ENCODE measurements at regions not wholly inside any gene's neighbourhood (a gene's known extent, or its start where the extent isn't known, plus 50 kb on each side); places are given as distances from the start of the nearest gene placed in this dataset.

DNA sequence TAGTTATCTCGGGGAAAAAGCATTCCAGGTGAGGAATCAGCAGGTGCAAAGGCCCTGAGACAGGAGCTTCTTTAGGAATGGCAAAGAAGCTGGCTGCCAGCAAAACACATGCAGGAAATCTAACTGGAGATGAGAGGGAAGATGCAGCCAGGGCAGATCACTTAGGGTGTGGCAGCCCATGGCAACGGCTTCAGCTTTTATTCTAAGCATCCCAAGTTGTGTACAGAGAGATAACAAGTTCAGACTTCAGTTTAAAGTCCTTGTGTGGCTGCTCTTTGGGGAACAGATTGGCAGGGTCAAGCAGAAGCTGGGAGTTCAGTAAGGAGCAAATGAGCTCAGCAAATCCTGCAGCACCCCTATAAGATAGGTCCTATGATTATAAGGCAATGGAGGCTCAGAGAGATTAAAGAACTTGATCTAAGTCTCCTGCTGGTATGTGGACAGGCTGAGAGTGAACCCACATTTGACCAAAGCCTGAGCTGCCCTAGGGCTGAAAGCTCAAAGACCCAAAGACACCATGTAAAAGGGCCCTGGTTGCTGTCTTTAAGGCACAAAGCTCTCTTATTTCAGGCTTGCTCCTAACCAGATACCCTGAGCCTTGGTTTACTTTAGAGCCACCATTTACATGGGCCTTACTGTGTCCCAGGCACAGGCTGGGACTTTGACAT is 466.8 kb downstream of the SOX6 start:
- no peak for DNase-seq

DNA sequence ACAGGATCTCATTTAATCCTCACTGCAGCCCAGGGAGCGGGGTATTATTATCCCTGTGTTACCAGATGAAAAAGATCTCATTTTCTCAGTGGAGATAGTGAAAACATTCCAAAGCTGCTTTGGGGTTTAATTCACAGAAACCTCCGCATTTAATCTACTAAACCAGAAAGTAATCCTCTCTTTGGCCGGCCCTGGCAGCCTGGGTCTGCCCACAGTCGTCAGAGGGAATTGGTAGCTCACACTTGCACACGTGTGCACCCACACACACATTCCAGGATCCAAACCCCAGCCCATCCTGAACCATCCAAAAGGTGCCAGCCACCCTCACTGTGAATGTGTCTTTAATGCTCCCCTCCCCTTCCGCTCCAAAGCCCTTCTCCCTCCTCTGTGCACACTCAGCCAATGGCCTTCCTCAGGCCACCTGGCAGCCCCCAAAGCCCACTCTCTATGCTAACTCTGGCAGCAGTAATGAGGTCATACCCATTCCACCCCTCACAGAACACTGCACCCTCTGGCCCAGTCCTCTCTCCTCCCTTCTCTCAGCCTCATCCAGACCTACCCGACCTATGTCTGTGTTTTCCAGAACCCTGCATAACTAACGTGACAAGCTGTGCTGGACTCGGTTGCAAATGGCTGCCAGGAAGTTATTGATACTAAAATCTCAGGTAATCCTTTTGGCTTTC is 466.2 kb downstream of the SOX6 start:
- DNase-seq = no peak

DNA sequence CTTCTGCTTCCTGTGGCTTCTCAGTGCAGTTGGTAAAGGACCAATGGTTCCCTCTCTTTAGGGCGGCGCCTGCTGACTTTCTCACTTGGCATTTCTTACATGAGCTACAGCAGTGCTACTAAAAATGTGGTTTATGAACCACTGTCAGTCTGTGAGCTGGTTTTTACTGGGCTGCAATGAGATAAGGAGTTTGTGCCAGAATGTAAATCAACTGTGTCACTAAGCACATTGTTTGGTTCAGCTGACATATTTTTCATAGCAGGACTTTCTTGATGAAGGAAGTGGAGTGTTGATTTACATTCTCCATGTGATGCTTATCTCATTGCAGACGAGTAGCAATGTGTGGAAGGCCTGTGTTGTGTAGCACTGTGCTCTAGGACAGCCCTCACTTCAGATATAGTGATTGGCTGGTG is 463.3 kb downstream of the SOX6 start:
- no peak for DNase-seq

DNA sequence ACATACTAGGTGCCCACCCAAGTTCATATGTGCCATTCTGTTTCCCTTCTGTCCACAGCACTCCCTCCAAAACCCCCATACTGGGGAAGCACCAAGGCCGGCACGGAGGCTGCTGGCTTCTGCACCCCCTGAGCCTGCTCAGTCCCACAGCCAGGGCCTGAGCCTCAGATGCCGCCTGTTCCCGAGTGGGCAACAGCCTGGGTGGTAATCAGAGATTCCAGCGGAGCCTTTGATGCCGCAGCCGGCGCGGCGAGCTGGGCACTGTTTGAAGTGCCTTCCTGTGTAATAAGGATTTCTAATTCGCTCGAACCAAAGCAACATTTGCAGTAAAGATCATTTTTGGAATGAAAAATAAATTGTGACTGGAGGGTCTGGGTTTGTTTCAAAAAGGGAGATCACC is 460.3 kb downstream of the SOX6 start:
- no peak for DNase-seq

DNA sequence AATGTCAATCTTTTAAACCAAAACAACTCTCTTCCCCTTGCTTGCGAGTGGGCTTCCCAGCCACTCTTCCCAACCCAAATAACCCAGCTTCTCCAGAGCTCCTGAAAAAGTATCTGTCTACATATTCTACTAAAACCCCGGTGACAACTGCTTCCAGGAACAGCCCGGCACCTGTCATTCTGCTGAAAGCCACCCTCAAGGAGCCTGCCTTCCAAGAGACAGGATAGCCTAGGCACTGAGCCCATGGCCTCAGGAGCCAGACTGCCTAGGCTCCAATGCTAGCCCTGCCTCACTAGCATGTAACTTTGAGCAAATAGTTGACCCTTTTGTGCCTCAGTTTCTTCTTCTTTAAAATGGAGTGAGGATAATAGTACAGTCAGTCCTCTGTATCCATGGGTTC is 459.8 kb downstream of the SOX6 start:
- no peak for DNase-seq

DNA sequence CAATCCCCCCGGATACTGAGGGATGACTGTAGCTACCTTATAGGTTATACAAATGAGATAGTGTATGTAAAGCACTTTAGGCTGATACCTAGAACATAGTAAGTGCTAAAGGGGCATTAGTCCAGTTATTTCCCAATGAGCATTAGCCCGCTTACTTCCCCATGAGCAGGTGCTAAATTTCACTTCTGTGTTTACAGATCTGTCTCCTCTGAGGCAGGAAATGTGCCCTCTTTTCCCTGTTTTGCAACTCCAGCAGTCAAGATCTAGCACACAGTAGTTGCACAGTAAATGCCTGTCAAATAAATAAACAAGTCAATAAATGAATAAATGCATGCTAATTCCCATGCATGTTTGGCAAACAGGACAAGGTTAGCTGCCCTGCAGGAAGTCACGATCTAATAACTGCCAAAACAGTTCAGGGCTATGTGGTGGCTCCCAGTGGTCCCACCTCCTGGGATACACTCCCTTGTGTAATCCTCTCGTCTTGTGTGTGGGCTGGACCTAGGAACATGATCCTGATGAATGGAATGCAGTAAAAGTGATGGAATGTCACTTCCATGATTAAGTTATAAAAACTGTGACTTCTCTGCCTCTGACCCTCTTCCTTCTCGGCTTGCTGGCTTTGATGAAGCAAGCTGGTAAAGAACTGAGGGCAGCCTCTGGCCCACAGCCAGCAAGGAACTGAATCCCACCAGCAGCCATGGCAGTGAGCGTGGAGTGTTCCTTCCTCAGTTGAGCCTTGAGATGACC is 459.0 kb downstream of the SOX6 start:
- no peak for DNase-seq

DNA sequence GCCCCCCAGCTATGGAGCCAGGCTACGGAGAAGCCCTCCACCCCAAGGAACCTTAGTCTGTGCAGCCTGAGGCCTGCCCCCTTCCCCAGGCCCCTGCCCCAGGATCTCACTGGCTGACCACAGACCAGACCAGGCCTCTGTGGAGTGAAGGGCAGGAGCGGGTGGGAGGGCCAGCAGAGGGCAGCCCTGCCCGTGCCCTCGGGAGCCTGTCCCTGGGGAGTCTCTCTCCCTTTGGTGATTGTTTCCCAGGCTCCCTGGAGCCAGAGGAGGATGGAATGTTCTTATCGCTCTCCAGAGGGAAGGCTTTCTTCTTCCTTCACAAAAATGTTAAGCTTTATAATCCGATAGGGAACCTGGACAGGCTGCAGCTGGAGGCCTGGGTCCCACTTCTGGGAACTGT is 455.3 kb downstream of the SOX6 start:
- DNase-seq = no peak

DNA sequence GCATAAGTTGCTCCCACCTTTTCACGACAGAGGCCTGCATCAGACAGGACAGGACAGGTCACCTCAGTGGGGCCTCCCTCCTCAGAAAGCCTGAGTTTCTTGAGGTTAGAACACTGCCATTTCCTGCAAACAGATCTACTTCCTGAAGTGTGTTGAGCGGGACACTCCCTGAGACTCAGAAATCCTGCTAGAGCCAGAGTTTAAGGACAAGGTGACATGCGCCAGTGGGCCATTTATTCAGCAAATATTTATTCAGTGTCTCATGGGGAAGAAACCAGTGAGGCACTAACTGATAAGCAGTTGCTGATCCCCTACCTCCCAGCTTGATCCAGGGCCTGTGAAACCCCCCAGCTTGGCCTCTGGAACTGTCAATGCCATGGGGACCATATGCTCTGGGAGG is 454.6 kb downstream of the SOX6 start:
- no peak for DNase-seq

DNA sequence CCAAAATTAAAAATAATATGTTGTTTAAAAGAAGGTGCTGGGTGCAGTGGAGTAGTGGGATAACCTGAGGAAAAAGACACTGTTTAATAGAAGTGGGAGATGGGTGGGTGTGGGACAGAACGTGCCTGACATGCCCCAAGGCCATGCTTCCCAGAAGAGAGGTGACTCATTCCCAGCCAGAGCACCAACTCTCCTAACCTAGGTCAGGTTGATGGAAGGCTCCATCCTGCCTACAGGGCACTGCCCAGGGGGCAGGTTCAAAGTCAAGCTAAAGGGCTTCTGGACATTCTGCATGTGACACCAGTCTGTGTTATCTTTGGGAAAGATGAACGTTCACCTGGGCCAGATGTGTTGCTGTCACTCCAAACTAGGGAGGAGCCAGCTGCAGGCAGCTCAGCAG is 453.1 kb downstream of the SOX6 start:
- DNase-seq = no peak

DNA sequence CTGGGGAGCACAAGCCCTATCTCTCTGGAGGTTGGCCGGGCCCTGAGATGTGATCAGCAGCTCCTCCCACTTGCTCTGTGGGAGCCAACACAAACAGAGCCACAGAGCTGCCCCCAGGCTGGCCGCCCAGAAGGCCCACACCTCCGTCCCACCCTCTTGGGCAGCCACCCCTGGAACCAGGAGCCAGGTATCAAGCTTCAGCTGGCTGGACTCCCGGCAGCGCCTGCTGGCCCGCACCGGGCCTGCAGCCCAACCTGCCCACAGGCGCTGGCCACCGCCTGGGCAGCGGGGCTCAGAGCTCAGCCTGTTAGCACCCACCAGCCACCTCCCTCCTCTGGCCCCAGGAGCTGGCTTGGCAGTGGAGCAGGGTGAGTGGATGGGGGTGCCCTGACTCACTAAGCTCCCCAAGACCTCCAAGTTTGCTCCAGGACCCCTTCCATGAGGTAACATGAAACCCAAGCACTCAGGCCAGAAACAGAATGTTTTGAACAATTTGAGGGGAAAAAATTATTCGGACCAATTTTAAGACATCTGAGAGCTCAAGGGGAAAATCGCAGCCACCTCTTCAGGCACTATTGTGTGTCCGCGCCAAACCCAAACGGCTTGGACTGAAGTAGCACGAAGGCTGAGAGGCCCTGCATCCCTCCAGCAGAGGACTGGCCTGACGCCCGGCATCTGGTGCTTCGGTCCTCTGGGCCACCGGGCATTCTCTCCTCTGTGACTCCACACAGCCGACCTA is 450.8 kb downstream of the SOX6 start:
- DNase-seq = no peak

DNA sequence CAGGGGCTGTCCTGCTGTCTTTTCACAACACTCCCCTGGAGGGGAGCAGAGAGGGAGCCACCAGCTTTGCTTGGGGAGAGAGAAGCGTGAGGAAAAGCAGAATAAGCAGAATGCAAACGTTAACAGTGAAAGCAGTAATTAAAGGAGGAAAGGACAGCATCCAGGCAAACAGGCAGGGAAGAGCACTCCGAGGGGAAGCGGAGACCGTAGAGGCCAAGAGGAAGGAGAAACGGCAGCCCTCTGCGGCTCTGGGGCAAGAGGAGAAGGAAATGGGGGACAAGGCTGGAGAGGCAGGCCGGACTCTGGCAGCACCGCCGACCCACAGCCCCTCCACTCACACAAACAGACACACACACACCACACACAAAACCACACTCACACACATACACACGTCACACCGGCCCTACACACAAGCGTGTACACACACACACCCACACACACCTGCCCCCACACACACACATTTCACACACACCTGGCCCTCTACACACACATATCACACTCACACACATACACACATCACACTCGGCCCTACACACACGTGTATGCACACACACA is 449.8 kb downstream of the SOX6 start:
- no peak for DNase-seq

DNA sequence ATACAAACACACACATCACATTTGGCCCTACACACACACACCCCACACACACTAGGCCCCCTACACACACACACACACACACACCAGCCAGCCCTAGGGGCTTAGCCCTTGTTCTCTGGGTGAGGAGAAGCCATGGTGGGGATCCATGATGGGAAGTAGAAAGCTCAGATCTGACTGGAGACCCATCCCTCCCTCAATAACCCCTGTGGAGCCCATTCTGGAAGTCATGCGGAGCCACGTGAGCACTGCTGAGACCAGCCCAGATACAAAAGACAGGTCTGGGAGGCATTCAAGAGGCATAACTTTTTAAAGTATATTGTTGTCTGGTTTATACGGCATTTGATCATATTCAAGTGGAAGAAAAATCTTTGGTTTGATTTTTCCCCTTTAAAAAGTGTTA is 448.5 kb downstream of the SOX6 start:
- DNase-seq = no peak

DNA sequence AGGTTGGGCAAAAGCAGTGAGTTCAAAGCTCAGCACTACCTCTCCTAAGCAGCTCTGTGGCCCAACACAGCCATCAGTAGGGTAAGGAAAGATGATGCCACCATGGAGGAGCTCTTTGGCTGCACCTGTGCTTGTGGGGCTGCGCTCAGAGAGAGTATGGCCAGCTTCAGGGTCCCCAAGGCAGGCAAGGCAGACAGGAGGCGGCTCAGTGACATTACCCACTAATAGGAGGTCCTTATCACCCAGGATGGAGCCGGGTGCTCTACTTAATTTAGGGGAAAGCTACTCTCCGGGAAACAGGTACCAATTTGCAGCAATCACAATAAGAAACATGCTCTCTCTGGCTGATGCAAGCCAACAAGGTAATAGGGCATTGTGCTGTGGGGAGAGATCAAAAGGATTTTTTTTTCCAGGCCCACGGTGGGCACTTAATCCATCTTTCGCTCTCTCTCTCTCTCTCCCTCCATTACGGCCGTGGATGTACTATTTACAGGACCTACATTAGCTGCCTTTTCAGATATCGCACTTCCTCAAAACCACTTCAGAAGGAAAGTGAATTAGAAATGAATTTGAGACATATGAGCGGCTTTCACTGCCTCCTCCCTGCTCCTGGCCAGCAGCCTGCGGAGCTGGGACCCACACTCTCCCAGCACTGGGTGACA is 446.3 kb downstream of the SOX6 start:
- no peak for DNase-seq

DNA sequence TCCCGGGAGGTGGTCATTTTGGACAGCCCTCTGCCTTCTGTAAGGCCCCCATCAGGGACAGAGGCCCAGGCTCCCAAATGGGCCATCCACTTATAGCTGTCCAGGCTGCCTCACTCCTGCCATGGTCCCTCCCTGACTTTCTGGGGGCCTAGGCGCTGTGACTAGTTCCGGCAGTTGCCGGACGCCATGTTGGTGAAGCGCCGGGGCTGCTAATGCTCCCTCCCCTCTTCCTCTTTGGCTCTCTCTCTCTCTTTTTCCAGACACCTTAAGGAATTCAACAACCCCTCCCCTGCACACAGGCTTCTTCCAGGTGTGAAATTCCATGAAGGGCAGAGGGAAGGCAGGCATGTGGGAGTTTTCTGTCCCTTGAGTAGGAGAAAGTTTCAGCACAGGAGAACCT is 445.6 kb downstream of the SOX6 start:
- no peak for DNase-seq

DNA sequence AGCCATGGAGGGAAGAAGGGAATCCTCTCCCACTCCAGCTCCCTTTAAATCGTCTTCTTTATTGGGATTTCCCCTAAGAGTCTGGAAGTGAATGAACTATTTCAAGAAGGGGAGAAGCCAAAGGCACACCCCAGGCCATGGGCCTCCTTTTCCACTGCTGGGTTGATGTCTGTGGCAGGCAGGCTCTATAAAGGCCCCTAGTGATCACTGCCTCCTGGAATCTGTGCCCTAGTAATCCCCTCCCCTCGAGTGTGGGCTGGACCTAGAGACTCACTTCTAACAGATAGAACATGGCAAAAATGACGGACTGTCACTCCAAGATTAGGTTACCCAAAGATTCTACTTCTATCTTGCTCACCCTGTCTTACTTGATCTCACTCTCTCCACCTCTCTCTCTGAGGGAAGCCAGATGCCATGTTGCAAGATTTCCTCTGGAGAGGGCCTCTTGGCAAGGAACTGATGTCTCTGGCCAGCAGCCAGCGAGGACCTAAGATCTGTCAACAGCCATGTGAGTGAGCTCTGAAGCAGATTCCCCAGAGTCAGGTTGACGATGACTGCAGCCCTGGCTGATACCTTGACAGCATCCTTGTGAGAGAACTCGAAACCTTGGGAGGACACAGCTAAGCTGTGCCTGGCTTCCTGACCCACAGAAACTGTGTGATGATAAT is 444.8 kb downstream of the SOX6 start:
- no peak for DNase-seq

DNA sequence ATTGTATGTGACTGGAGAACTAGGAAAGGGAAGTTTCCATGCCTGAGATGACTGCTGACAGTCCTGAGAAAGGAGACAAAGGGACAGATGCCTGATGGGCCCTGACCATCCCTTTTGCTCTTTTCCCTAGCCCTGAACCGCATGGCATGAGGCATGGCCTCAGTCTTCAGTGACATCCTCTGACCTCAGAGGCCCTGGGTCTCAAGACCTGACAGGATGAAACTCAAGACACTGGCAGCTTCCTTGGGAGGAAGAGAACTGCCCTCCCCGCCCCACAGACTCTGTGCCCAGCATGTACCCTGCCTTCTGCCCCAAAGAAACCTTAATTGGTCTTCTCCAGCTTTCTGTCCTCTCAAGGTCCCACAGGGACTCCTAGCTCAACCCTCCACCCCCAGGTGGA is 444.1 kb downstream of the SOX6 start:
- DNase-seq = no peak

DNA sequence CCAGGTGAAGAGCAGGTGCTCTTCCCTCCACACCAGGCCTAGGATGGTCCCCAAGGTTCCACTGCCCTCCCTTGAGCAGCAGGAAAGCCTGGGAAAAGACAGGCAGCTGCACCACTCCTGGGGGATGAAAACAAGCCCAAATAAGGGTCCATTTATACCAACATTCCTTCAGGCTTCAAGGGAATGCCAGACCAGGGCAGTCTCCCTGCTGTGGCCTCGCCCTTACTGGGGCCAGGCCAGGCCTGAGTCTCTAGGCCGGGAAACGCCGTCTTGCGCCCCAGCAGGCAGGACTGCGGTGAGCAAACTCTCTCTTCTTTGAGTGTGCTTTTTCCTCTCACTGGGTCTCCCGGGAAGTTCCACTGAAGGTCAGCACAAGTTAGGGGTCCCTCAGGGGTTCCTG is 443.5 kb downstream of the SOX6 start:
- no peak for DNase-seq

DNA sequence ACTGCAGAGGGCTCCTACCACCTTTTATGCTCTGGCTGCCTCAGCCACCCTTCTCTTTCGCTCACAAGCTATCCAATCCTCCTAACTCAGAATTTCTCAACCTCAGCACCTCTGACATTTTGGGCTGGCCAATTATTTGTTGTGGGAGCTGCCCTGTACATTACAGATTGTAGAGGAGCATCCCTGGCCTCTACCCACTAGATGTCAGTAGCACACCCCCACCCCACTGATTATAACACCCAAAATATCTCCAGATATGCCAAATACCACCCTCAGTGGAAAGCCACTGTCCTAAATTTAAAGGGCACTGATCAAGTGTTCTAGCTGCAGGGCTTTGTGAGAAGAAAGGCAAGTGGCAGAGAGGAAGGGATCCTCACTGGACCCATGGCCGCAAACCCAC is 443.1 kb downstream of the SOX6 start:
- DNase-seq = no peak

All from NCI-H1694 (cell line).